GM12891 (cell line): ENCODE measurements at regions not wholly inside any gene's neighbourhood (a gene's known extent, or its start where the extent isn't known, plus 50 kb on each side); places are given as distances from the start of the nearest gene placed in this dataset.

Experiments used
- POLR2A ChIP-seq: IDR thresholded peaks from 2 replicates; pipeline ENCODE4 v1.6.1; 2011; ENCODE audit warnings: low read depth, low read length, control low read depth
- POLR2AphosphoS5 ChIP-seq: IDR thresholded peaks from 2 replicates; pipeline ENCODE4 v1.6.1; 2011; ENCODE audit warnings: low read depth, low read length, control low read depth
- SPI1 ChIP-seq: IDR thresholded peaks from 2 replicates; pipeline ENCODE4 v1.6.1; 2011; ENCODE audit warnings: low read depth, low read length, control low read depth
- TAF1 ChIP-seq: IDR thresholded peaks from 2 replicates; pipeline ENCODE4 v1.6.1; 2011; ENCODE audit warnings: low read depth, low read length, control low read depth

DNA sequence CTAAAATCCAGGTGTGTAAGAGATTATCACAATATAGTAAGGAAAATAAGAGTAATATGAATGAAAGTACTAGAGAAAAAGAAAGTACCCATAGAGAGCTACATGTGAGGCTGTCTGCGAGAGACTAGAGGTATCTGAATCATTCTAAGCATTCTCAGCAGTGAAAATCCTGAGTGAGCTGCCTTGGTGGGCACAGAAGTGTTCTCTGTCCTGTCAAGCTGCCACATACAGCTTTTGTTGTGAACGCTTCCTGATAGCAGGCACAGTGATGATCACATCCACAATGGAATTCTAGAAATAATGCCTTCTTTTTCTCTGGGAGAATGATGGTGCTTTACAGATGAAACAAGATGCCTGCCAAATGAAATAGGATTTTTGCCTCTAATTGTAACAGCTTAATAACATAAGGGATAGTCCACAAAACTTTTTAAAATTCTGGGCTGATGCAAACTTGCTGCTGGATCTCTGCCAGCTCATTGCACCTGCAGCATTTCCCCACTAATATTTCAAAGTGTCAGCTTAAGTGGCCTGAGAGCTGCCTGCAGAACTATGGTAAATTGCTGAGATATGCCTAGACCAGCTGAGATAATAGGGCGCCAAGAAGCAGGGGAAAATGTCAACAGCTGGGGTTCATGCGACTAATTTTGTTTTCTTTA, 620.5 kb downstream of the DOK5 start:
- TF ChIP-seq TAF1 (no peak), POLR2A (no peak), POLR2AphosphoS5 (no peak), SPI1 (no peak)
